ENCODE measurements at regions not wholly inside any gene's neighbourhood (a gene's known extent, or its start where the extent isn't known, plus 50 kb on each side); places are given as distances from the start of the nearest gene placed in this dataset.

DNA sequence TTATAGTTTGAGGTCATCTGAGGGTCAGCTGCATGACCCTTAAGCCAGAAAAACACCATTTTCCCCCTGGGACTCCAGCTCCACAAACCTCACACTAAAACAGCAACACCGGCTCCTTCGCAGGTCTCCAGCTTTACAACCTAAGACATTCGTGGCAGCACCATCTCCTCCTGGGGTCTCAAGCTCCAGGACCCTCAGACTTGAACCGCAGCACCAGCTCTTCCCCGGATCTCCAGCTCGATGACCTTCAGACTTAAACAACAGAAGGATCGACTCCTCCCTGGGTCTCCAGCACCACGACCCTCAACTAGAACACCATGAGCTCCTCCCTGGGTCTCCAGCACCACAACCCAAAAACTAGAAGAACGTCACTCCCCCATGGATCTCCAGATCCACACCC lies 233.7 kb upstream of the CNTN6 start:
- no peaks in the 10 kb centered on the region for H3K27me3 ChIP-seq
- H3K4me1 ChIP-seq, result no peaks in the 10 kb centered on the region
- no peak overlapping the region for H3K4me3 ChIP-seq (ENCODE audit: low read depth, low read length)
- H3K9me3 ChIP-seq, result no peaks in the 10 kb centered on the region
- TF ChIP-seq, protein P1, sequence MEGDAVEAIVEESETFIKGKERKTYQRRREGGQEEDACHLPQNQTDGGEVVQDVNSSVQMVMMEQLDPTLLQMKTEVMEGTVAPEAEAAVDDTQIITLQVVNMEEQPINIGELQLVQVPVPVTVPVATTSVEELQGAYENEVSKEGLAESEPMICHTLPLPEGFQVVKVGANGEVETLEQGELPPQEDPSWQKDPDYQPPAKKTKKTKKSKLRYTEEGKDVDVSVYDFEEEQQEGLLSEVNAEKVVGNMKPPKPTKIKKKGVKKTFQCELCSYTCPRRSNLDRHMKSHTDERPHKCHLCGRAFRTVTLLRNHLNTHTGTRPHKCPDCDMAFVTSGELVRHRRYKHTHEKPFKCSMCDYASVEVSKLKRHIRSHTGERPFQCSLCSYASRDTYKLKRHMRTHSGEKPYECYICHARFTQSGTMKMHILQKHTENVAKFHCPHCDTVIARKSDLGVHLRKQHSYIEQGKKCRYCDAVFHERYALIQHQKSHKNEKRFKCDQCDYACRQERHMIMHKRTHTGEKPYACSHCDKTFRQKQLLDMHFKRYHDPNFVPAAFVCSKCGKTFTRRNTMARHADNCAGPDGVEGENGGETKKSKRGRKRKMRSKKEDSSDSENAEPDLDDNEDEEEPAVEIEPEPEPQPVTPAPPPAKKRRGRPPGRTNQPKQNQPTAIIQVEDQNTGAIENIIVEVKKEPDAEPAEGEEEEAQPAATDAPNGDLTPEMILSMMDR (IDR thresholded peaks at IDR 0.05; ENCODE audit: low read depth, low read length), result no peak
- no peak for DNase-seq
- H3K36me3 ChIP-seq, result no peaks in the 10 kb centered on the region

DNA sequence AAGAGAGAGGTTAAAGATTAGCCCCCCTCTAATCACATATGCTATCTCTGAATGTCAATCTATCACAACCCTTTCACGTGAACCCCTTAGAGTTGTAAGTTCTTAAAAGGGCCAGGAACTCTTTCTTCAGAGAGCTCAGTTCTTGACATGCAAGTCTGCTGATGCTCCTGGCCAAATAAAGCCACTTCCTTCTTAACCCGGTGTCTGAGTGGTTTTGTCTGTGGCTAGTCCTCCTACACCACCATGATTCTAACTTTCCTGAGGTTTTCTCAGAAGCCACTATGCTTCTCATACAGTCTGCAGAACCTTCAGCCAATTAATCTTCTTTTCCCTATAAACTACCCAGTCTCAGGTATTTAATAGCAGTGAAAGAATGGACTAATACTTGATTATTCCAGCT lies 231.1 kb upstream of the CNTN6 start:
- Histone ChIP-seq H3K36me3 (no peaks in the 10 kb centered on the region), H3K4me1 (no peaks in the 10 kb centered on the region), H3K4me3 (ENCODE audit: low read depth, low read length) (no peak overlapping the region), H3K27me3 (no peaks in the 10 kb centered on the region), H3K9me3 (no peaks in the 10 kb centered on the region)
- no peak for DNase-seq
- TF ChIP-seq, protein P1 (IDR thresholded peaks at IDR 0.05; ENCODE audit: low read depth, low read length), result no peak

DNA sequence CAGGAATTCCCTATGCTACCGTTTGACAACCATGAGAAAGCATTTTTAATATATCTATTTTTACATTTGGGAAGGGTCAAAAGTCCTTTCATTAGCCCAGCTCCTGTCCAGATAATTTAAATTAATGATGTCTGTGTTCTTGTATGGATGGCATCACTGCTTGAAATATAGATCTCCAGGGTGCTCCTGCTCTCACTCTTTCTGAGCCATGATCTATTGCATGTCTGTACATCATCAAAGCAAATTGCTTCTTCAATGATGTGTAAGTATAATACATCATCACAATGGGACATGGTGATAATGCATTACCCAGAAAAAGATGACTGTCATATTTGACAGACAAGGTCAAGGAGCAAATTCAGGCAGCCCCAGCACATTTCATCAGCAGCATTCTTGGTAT lies 223.6 kb upstream of the CNTN6 start:
- Histone ChIP-seq H3K9me3 (no peaks in the 10 kb centered on the region), H3K4me1 (no peaks in the 10 kb centered on the region), H3K36me3 (no peaks in the 10 kb centered on the region), H3K27me3 (no peaks in the 10 kb centered on the region), H3K4me3 (ENCODE audit: low read depth, low read length) (no peak overlapping the region)
- TF ChIP-seq, protein P1 (IDR thresholded peaks at IDR 0.05; ENCODE audit: low read depth, low read length), result no peak
- no peak for DNase-seq

DNA sequence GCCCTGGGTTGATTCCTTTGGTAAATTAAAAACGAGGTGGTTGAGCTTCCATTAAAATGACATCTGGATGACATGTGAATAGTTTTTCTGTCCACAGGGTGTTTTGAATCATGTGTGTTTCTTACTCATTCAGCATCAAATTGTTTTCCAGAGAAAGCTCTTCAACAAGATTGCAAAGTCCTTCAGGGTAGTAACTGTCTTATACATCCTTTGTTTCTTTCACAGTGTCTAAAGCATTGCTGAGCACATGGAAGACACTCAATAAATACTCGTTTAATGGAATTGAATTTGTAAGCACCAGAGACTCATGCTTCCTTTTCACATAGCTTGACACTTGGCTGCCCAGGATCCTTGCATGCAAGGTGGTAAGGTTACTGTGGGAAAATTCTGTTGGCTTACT lies 223.1 kb upstream of the CNTN6 start:
- Histone ChIP-seq H3K9me3 (no peaks in the 10 kb centered on the region), H3K4me1 (no peaks in the 10 kb centered on the region), H3K4me3 (ENCODE audit: low read depth, low read length) (no peak overlapping the region), H3K27me3 (no peaks in the 10 kb centered on the region), H3K36me3 (no peaks in the 10 kb centered on the region)
- TF ChIP-seq, protein P1 (IDR thresholded peaks at IDR 0.05; ENCODE audit: low read depth, low read length), result no peak
- no peak for DNase-seq

DNA sequence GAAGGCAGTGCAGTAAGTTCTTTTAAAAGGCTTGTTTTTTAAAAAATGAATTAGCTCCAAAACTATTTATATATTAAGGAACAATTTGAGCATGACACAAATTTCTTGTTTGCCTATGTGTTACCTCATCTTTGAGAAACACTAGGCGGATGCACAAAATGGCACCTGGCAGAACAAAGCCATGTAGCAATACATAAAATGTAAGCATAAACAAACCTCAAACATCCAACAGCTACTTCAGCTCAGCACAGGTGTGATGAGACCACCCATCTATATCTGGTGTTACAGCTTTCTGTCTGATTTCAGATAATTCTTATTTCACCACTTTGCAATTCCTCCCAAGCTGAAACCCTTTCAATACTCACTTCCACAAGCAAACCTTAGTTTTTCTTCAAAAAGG lies 221.2 kb upstream of the CNTN6 start:
- H3K36me3 ChIP-seq, result no peaks in the 10 kb centered on the region
- no peak overlapping the region for H3K4me3 ChIP-seq (ENCODE audit: low read depth, low read length)
- no peaks in the 10 kb centered on the region for H3K27me3 ChIP-seq
- H3K9me3 ChIP-seq, result no peaks in the 10 kb centered on the region
- TF ChIP-seq, protein P1 (IDR thresholded peaks at IDR 0.05; ENCODE audit: low read depth, low read length), result no peak
- DNase-seq, result no peak
- no peaks in the 10 kb centered on the region for H3K4me1 ChIP-seq

DNA sequence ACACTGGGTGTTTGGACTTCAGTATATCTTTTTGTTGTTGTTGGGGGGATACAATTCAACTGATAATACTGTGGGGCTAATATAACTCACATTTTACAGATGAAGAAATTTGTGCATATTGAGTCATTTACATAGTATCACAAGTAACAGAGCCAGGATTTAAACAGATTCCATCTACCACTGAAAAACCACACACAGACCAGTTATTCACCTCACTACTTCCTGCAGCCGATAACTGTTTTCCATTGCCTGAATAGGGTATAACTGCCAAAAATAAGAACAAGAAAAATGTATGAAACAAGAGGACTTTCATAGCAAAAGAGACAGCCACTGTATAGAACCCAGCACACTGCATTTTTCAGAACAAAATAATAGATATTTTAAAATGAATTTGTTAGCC lies 215.8 kb upstream of the CNTN6 start:
- H3K4me1 ChIP-seq, result no peaks in the 10 kb centered on the region
- no peaks in the 10 kb centered on the region for H3K36me3 ChIP-seq
- TF ChIP-seq, protein P1 (IDR thresholded peaks at IDR 0.05; ENCODE audit: low read depth, low read length), result no peak
- DNase-seq, result no peak
- no peaks in the 10 kb centered on the region for H3K27me3 ChIP-seq
- no peak overlapping the region for H3K4me3 ChIP-seq (ENCODE audit: low read depth, low read length)
- no peaks in the 10 kb centered on the region for H3K9me3 ChIP-seq

Measured in BE2C (cell line).